ENCODE measurements at regions not wholly inside any gene's neighbourhood (a gene's known extent, or its start where the extent isn't known, plus 50 kb on each side); places are given as distances from the start of the nearest gene placed in this dataset.

DNA sequence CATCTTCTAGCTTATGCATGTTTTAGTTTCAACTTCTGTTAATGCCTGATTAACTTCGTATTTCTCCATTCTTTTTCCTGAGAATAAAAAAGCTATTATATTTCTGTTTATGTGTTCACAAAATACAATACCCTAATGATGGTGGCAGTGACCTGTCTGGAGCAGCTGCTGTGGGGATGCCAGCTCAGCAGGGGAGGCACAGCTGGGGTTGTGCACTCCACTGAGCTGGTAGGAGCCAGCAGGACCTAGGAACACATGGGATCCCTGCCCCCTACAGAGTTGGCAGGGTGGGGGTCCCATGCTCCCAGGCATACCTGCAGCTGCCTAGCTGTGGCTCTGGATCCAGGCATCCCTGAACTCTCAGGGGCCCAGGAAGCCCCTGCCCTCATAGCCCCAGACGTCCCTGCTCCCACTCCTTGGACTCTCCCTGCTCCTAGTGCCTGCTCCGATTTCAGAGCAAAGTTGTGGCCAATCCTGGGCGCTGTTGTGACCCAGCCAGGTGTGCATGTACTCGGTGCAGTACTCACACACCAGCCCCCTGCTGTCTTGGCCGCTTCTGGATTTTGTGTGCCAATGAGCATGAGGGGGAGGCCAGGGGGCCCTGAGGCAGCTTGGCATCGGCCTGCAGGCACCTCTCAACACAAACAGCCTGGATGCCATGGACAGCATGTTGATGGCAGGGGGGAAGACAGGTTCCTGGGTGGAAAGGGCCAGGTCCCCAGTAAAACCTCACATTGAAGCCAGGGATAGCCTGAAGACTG lies 546.0 kb downstream of the ZNF804A start:
- no peak for TF ChIP-seq CTCF (IDR thresholded peaks at IDR 0.05; ENCODE audit: insufficient read depth, low read depth, low read length)
- no peak for DNase-seq (ENCODE audit: low read depth)

GRCh38 chr2:185145316-185146121 lies 547.2 kb downstream of the ZNF804A start:
- TF ChIP-seq CTCF (IDR thresholded peaks at IDR 0.05; ENCODE audit: insufficient read depth, low read depth, low read length) = no peak
- no peak overlapping the region for H3K4me3 ChIP-seq (ENCODE audit: low read depth, low read length)
- no peak for DNase-seq (ENCODE audit: low read depth)

More for the DNA sequence above, 546.0 kb downstream of the ZNF804A start:
- no peak overlapping the region for H3K4me3 ChIP-seq (ENCODE audit: low read depth, low read length)

DNA sequence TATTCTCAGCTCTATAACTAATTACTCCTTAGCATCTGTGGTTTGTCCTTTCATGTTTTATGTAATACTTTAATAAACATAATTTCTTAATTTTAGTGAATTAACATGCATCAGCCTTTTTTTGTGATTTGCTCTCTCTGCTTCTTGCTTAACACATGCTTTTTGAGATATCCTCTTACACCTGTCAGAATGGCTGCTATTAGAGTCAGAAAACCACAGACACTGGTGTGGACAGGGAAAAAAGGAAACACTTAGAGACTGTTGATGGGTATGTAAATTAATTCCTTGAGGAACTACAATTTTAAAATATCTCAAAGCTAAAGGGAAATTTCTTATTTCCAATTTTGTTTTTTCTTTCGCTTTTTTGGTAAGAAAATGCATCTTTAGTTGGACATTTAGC lies 549.0 kb downstream of the ZNF804A start:
- no peak overlapping the region for H3K4me3 ChIP-seq (ENCODE audit: low read depth, low read length)
- TF ChIP-seq CTCF (IDR thresholded peaks at IDR 0.05; ENCODE audit: insufficient read depth, low read depth, low read length) = no peak
- no peak for DNase-seq (ENCODE audit: low read depth)

GRCh38 chr2:185152186-185152585 lies 553.9 kb downstream of the ZNF804A start:
- no peak for DNase-seq (ENCODE audit: low read depth)

DNA sequence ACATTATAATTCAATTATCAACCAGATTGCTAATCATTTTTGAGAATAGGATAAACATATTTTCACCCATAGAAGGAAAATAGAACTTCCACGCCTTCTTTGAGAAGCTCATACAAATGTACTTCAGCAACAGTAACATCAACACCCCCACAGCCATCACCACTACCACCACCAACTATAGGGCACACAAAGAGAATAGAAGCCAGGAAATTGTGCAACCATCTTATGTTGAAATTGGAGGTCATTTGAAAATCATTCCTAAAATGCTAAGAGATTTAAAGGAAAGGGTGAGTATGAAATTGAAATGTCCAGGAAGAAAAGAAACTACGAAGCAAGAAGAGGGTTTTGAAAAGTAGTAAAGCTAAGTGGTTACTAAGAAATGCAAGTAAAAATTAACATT lies 563.4 kb downstream of the ZNF804A start:
- TF ChIP-seq CTCF (IDR thresholded peaks at IDR 0.05; ENCODE audit: insufficient read depth, low read depth, low read length) = no peak
- H3K4me3 ChIP-seq (ENCODE audit: low read depth, low read length) = no peak overlapping the region
- DNase-seq (ENCODE audit: low read depth) = no peak

More at GRCh38 chr2:185152186-185152585, 553.9 kb downstream of the ZNF804A start:
- H3K4me3 ChIP-seq (ENCODE audit: low read depth, low read length) = no peak overlapping the region
- no peak for TF ChIP-seq CTCF (IDR thresholded peaks at IDR 0.05; ENCODE audit: insufficient read depth, low read depth, low read length)

GRCh38 chr2:185174353-185174752 lies 564.3 kb upstream of the FSIP2 start:
- no peak for TF ChIP-seq CTCF (IDR thresholded peaks at IDR 0.05; ENCODE audit: insufficient read depth, low read depth, low read length)
- no peak for DNase-seq (ENCODE audit: low read depth)
- H3K4me3 ChIP-seq (ENCODE audit: low read depth, low read length) = no peak overlapping the region

Data from fibroblast of villous mesenchyme (primary cell).